Adrenal gland (tissue), 5 donors: ENCODE measurements at regions not wholly inside any gene's neighbourhood (a gene's known extent, or its start where the extent isn't known, plus 50 kb on each side); places are given as distances from the start of the nearest gene placed in this dataset.

Experiments
- CTCF ChIP-seq, 6 experiments: fragments of 450-650 bp in 4 of 6; fragments of 200-600 bp in 2 of 6; sonication (generic) in 1 of 6; IDR thresholded peaks; 1 replicate in 5 of 6; 2 replicates in 1 of 6; pipeline versions ENCODE4 v1.5.1 to v1.8.0; 2016 to 2021; ENCODE audit warnings: antibody characterized with exemption in 6 of 6, mild to moderate bottlenecking in 2 of 6, moderate library complexity in 1 of 6
- POLR2A ChIP-seq, 2 donors: fragments of 450-650 bp; IDR thresholded peaks; one replicate each; pipeline ENCODE4 v1.6.1; 2017; ENCODE audit warnings: antibody characterized with exemption in 2 of 2, mild to moderate bottlenecking in 2 of 2, moderate library complexity in 1 of 2
- donor health status: DM: no; HTN: no; CAD: no.

DNA sequence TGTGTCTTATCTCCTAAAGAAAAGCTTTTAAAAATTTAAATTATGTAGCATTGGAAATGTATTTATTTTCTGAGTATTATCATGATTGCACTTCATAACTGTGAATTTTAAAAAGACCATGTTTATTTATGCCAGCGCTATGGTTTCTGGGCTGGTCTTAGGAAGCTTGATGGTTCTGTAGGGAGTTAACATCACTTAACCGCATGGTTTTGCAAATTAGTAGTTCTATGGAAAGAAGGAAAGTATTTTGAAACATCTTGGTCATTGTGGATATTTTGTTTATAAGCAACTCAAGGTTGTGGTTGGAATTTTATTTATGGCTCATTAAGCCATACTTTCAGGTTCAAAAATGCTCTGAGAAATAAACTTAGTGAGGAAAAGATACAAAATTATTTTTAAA is 549.4 kb downstream of the STK39 start:
- TF ChIP-seq POLR2A (IDR thresholded peaks at IDR 0.05) (no peak), CTCF (IDR thresholded peaks at IDR 0.05) (no peak)
